AG09319 (cell line): ENCODE measurements at regions not wholly inside any gene's neighbourhood (a gene's known extent, or its start where the extent isn't known, plus 50 kb on each side); places are given as distances from the start of the nearest gene placed in this dataset.

Experiments
- DNase-seq: peaks from one replicate; pipeline ENCODE4 v3.0.0-alpha.2; 2010; ENCODE audit warnings: low read depth; ENCODE audit errors: extremely low read depth
- TF ChIP-seq, protein P1 (sequence below): IDR thresholded peaks from 2 replicates; pipeline ENCODE4 v1.5.1; 2011; ENCODE audit warnings: low read depth, mild to moderate bottlenecking, inconsistent platforms, low read length, moderate library complexity

DNA sequence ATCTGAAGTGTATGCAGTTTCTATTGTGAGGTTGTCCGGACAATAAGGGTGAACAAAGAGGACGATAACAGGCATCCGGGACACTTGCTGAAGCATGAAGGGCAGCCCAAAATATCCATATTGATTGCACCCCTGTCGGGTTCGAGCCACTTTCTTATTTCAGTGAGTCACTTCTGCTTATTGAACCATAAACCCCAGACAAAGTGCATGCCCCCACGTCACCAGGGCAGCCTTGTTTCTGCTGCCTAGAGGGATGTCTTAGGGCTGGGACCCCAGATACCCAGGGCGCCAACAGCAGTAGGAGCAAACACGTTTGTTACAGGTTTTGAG lies 175.3 kb upstream of the LYZL1 start:
- DNase-seq = no peak
- TF ChIP-seq, protein P1, sequence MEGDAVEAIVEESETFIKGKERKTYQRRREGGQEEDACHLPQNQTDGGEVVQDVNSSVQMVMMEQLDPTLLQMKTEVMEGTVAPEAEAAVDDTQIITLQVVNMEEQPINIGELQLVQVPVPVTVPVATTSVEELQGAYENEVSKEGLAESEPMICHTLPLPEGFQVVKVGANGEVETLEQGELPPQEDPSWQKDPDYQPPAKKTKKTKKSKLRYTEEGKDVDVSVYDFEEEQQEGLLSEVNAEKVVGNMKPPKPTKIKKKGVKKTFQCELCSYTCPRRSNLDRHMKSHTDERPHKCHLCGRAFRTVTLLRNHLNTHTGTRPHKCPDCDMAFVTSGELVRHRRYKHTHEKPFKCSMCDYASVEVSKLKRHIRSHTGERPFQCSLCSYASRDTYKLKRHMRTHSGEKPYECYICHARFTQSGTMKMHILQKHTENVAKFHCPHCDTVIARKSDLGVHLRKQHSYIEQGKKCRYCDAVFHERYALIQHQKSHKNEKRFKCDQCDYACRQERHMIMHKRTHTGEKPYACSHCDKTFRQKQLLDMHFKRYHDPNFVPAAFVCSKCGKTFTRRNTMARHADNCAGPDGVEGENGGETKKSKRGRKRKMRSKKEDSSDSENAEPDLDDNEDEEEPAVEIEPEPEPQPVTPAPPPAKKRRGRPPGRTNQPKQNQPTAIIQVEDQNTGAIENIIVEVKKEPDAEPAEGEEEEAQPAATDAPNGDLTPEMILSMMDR = no peak

DNA sequence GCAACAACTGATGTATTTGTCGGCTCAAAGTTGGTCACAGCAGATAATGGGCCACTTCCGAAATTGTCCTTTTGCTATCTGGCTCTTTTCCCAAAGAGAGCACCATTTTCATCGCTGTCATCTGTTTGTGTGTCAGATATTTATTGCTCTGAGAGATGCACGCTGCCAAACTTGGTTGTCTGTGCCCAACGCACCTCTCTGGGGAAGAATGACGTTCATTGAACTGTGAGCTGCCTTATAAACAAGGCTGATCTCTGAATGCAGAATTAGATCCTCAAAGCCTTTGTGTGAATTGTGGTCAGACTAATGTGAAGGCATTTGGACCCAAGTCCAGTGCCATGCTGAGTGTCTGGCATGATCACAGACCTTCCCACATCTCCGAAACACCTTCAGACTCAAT lies 174.7 kb upstream of the LYZL1 start:
- TF ChIP-seq, protein P1 = no peak
- no peak for DNase-seq

DNA sequence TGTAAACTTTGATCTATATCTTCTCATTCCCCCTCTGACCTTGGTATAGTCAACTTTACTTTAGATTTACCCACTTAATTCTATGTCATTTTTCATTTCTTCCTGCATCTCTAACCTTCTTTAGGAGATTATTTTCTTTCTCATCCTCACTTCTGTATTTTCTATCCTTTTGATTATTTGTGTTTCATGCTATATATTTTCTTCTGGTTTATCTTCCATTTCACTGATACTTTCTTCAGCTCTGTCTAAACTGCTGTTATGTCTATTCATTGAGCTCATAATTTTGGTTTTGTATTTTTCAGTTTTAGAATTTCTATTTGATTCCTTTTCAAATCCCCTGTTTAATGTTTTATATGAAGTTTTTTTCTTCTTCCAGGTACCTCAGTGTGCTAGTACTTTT lies 171.1 kb upstream of the LYZL1 start:
- TF ChIP-seq, protein P1 = no peak
- DNase-seq = no peak

DNA sequence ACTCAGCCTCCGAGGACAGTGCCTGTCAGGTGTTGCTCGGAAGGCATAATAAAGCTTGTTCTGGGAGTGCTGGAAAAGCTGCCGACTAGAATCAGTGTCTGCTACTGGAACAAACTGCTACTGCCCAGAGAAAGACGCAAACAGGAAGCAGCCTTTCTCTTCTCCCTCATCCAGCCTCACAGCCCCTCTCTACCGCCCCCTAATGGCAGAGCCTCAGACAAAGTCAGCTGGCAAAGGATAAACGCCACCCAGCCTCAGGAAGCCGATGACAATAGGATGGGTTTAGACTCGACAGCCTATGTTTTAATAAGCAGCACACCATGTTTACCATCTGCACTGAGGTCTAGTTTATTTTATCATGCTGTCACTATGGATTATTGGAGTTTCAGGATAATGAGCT lies 169.5 kb upstream of the LYZL1 start:
- TF ChIP-seq, protein P1 = peak; percentile 33
- no peak for DNase-seq

DNA sequence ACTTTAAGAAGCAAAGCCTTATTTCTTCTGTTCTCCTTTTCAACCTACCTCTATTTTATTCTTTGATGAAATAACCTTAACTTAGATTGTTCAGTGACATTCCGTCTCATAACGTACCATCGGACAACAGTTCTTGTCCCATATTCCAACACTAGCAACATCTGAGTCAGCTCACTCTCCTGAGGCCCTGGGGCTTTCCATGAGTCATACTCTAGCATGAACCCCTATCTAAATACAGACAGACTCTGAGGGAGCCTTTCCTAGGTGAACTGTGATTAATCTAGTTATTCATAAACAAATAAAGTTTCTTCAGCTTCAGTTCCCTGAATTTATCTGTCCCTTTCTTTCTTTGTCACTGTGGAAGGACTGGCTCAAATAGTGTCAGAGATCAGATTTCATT lies 168.7 kb upstream of the LYZL1 start:
- TF ChIP-seq, protein P1 = no peak
- DNase-seq = no peak

DNA sequence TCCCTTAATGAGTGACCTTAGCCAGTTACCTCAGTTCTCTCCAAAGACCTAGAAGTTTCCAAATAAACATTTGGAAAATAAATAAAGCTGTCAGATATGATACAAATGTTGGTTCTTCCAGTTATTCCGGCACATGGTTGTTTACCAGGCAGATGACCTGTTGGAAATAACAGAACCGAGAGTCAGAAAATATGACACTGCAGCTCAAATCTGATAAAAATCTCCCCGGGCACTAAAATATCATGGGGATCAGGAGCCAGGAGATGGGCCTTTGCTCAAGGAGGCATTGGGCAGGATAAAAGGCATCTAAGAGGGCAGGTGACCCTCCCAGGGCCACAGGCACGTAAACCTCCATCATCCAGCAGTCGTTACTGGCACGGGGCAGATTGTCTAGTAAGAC lies 164.0 kb upstream of the LYZL1 start:
- TF ChIP-seq, protein P1 = no peak
- no peak for DNase-seq

DNA sequence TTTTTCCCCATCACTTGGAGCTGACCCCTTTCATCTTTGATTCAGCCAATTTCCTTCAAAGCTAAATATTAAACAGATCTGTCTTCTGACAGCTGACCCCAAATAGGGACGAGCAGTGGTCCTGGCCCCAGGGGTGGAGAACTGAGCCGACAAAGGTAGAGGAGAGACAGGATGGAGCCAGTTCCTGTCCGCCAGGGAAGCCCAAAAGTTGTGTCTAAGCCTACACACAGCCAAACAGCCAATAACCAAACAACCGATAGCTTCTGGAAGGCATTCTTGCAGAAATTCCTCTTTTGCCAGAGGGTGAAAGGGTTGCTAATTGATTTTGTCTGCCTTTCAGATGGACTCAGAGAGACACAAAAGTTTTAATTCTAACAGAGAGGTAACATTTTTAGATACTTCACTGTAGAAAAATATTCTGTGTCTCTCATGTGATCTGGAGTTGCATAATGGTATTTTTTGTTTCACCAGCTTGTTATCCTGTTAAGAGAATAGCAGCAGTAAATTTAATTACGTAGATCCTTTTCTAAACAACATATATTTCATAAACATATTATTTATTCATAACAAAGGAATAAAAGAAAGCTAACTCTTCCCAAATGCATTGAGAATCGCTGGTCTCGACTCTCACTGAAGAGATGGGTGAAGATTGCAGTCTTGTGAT lies 161.7 kb upstream of the LYZL1 start:
- TF ChIP-seq, protein P1 = no peak
- DNase-seq = no peak
